ENCODE measurements at regions not wholly inside any gene's neighbourhood (a gene's known extent, or its start where the extent isn't known, plus 50 kb on each side); places are given as distances from the start of the nearest gene placed in this dataset.
"Not testable (repeated sequence)": the region's sequence is repeated elsewhere in the genome, so short reads cannot be mapped to it uniquely, and the experiment has no call there.

DNA sequence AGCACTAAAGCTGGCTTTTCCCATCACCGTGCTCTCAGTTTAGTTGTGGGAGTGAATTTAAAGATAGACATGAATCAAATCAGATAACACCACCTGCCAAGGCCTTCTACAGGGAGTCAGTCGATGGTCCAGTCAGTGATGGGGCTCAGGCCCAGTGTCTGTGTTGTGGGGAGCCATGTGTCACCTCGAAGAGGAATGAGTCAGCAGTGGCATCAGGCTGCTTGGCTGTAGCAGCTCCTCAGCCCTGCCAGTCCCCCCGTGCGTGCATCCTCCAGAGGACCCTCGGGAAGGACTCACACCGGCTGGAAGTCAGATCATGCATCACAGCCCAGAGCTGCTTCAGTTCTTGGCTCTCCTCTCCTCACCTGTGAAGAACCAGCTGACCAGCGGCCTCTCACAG is 420.4 kb upstream of the RAB6C start:
- Histone ChIP-seq H3K27ac (replicated peaks) (no peak overlapping the region), H3K27me3 (ENCODE audit: insufficient read depth, poor library complexity, severe bottlenecking) (no peaks in the 10 kb centered on the region), H3K4me3 (replicated peaks; ENCODE audit: insufficient read depth, low read length) (no peak overlapping the region)
- DNase-seq (ENCODE audit: low read depth in 1 of 2, low spot score in 1 of 2), result no peak
- TF ChIP-seq, protein P1, sequence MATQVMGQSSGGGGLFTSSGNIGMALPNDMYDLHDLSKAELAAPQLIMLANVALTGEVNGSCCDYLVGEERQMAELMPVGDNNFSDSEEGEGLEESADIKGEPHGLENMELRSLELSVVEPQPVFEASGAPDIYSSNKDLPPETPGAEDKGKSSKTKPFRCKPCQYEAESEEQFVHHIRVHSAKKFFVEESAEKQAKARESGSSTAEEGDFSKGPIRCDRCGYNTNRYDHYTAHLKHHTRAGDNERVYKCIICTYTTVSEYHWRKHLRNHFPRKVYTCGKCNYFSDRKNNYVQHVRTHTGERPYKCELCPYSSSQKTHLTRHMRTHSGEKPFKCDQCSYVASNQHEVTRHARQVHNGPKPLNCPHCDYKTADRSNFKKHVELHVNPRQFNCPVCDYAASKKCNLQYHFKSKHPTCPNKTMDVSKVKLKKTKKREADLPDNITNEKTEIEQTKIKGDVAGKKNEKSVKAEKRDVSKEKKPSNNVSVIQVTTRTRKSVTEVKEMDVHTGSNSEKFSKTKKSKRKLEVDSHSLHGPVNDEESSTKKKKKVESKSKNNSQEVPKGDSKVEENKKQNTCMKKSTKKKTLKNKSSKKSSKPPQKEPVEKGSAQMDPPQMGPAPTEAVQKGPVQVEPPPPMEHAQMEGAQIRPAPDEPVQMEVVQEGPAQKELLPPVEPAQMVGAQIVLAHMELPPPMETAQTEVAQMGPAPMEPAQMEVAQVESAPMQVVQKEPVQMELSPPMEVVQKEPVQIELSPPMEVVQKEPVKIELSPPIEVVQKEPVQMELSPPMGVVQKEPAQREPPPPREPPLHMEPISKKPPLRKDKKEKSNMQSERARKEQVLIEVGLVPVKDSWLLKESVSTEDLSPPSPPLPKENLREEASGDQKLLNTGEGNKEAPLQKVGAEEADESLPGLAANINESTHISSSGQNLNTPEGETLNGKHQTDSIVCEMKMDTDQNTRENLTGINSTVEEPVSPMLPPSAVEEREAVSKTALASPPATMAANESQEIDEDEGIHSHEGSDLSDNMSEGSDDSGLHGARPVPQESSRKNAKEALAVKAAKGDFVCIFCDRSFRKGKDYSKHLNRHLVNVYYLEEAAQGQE (IDR thresholded peaks at IDR 0.05; ENCODE audit: insufficient replicate concordance, low read depth), result no peak
- TF ChIP-seq POLR2AphosphoS5 (IDR thresholded peaks at IDR 0.05; ENCODE audit: low read depth) (no peak), SPI1 (IDR thresholded peaks at IDR 0.05; ENCODE audit: borderline replicate concordance, low read depth) (no peak), GABPA (IDR thresholded peaks at IDR 0.05; ENCODE audit: low read depth) (no peak)
- TF ChIP-seq, protein P2, sequence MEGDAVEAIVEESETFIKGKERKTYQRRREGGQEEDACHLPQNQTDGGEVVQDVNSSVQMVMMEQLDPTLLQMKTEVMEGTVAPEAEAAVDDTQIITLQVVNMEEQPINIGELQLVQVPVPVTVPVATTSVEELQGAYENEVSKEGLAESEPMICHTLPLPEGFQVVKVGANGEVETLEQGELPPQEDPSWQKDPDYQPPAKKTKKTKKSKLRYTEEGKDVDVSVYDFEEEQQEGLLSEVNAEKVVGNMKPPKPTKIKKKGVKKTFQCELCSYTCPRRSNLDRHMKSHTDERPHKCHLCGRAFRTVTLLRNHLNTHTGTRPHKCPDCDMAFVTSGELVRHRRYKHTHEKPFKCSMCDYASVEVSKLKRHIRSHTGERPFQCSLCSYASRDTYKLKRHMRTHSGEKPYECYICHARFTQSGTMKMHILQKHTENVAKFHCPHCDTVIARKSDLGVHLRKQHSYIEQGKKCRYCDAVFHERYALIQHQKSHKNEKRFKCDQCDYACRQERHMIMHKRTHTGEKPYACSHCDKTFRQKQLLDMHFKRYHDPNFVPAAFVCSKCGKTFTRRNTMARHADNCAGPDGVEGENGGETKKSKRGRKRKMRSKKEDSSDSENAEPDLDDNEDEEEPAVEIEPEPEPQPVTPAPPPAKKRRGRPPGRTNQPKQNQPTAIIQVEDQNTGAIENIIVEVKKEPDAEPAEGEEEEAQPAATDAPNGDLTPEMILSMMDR (IDR thresholded peaks at IDR 0.05; ENCODE audit: insufficient read depth, low read length), result no peak

DNA sequence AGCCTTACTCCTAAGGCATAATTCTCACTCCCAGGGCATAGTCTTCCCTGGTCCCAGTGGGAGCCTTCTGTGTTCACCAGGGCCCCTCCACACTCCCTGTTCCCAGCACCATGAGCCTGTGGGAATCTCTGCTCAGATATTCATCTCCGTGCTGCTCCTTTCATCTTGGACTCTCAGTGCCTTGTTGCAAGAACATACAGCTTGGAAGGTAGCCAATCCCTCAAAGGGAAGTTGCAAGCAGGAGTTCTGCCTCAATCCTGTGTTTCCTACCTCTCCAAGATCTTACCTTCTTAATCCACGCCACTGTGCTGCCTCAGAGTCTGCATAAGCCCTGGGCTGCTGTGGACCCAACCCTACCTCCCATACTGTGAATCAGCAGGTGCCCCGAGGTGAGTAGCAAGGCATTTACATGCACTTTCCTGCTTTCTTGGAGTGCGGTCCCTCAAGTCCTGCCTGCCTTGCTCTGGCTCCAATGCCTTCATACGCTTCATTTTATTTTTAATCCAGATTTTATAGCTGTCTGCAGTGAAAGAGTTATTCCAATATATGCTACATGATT is 413.8 kb upstream of the RAB6C start:
- Histone ChIP-seq H3K27me3 (ENCODE audit: insufficient read depth, poor library complexity, severe bottlenecking) (peaks cover 4% of the 10 kb centered on the region), H3K27ac (replicated peaks) (no peak overlapping the region), H3K4me3 (replicated peaks; ENCODE audit: insufficient read depth, low read length) (no peak overlapping the region)
- no peak for DNase-seq (ENCODE audit: low read depth in 1 of 2, low spot score in 1 of 2)
- TF ChIP-seq GABPA (IDR thresholded peaks at IDR 0.05; ENCODE audit: low read depth), result no peak
- TF ChIP-seq, protein P1 (IDR thresholded peaks at IDR 0.05; ENCODE audit: insufficient replicate concordance, low read depth), result no peak
- TF ChIP-seq SPI1 (IDR thresholded peaks at IDR 0.05; ENCODE audit: borderline replicate concordance, low read depth), result no peak
- no peak for TF ChIP-seq POLR2AphosphoS5 (IDR thresholded peaks at IDR 0.05; ENCODE audit: low read depth)
- TF ChIP-seq, protein P2 (IDR thresholded peaks at IDR 0.05; ENCODE audit: insufficient read depth, low read length), result no peak

DNA sequence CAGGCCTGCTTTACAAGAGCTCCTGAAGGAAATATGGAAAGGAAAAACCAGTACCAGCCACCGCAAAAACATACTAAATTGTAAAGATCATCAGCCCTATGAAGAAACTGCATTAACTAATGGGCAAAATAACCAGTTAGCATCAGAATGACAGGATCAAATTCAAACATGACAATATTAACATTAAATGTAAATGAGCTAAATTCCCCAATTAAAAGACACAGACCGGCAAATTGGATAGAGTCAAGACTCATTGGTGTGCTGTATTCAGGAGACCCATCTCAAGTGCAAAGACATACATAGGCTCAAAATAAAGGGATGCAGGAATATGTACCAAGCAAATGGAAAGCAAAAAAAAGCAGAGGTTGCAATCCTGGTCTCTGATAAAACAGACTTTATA is 408.7 kb upstream of the RAB6C start:
- DNase-seq (ENCODE audit: low read depth in 1 of 2, low spot score in 1 of 2); H3K27me3 ChIP-seq (ENCODE audit: insufficient read depth, poor library complexity, severe bottlenecking); H3K4me3 ChIP-seq (replicated peaks; ENCODE audit: insufficient read depth, low read length); H3K27ac ChIP-seq (replicated peaks): not testable (repeated sequence)

DNA sequence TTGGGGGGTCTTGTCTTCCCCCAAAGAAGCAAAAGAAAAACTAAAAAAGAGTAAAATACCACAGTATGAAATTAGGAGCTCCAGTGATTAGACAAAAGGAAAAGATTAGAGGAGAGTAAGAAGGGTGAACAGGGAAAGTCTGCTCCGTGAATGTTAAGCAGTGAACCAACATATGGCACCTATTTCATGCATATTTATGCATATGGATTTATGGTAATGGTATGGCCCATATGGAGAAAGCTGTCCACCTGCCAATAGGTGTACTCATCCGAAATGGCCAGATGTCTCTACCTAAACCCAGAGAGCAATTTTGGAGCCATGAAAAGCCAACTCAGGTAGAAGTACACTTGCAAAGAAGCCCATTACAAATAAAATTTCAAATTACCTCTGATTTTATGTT is 404.0 kb upstream of the RAB6C start:
- Histone ChIP-seq H3K4me3 (replicated peaks; ENCODE audit: insufficient read depth, low read length) (no peak overlapping the region), H3K27me3 (ENCODE audit: insufficient read depth, poor library complexity, severe bottlenecking) (no peaks in the 10 kb centered on the region), H3K27ac (replicated peaks) (no peak overlapping the region)
- DNase-seq (ENCODE audit: low read depth in 1 of 2, low spot score in 1 of 2), result no peak
- TF ChIP-seq, protein P2 (IDR thresholded peaks at IDR 0.05; ENCODE audit: insufficient read depth, low read length), result no peak
- TF ChIP-seq, protein P1 (IDR thresholded peaks at IDR 0.05; ENCODE audit: insufficient replicate concordance, low read depth), result no peak
- TF ChIP-seq POLR2AphosphoS5 (IDR thresholded peaks at IDR 0.05; ENCODE audit: low read depth), result no peak
- TF ChIP-seq GABPA (IDR thresholded peaks at IDR 0.05; ENCODE audit: low read depth), result no peak

Measured in HL-60 (cell line).